NCI-H345 (cell line): ENCODE measurements at regions not wholly inside any gene's neighbourhood (a gene's known extent, or its start where the extent isn't known, plus 50 kb on each side); places are given as distances from the start of the nearest gene placed in this dataset.

Experiments
- DNase-seq: peaks from one replicate; lab custom pipeline; 2025; lab: John Stamatoyannopoulos, UW

GRCh38 chr4:115780268-115780667 is 666.8 kb upstream of the NDST4 start:
- no peak for DNase-seq

- no peak for DNase-seq
These were observed 656.7 kb upstream of the NDST4 start for GRCh38 chr4:115770046-115770543.

GRCh38 chr4:115769396-115769795 is 656.0 kb upstream of the NDST4 start:
- no peak for DNase-seq

- DNase-seq: no peak
These were observed 649.6 kb upstream of the NDST4 start for GRCh38 chr4:115763051-115763450.

GRCh38 chr4:115759231-115759630 is 645.8 kb upstream of the NDST4 start:
- no peak for DNase-seq

- no peak for DNase-seq
These were observed 636.0 kb upstream of the NDST4 start for GRCh38 chr4:115749404-115749803.

GRCh38 chr4:115740806-115741205 is 627.4 kb upstream of the NDST4 start:
- DNase-seq: no peak

GRCh38 chr4:115729739-115730266 is 616.4 kb upstream of the NDST4 start:
- DNase-seq: no peak

- DNase-seq: no peak
These were observed 610.2 kb upstream of the NDST4 start for GRCh38 chr4:115723621-115724020.

- DNase-seq: no peak
These were observed 607.2 kb upstream of the NDST4 start for GRCh38 chr4:115720611-115721010.

GRCh38 chr4:115711575-115711974 is 598.2 kb upstream of the NDST4 start:
- DNase-seq: no peak

- DNase-seq: no peak
These were observed 575.5 kb upstream of the NDST4 start for GRCh38 chr4:115688961-115689360.

GRCh38 chr4:115687052-115687755 is 573.8 kb upstream of the NDST4 start:
- DNase-seq: no peak

- no peak for DNase-seq
These were observed 565.1 kb upstream of the NDST4 start for GRCh38 chr4:115678425-115678941.

- no peak for DNase-seq
These were observed 562.3 kb upstream of the NDST4 start for GRCh38 chr4:115675719-115676118.

- DNase-seq: no peak
These were observed 561.1 kb upstream of the NDST4 start for GRCh38 chr4:115674485-115674884.

- DNase-seq: no peak
These were observed 558.2 kb upstream of the NDST4 start for GRCh38 chr4:115671581-115671980.

- DNase-seq: no peak
These were observed 557.5 kb upstream of the NDST4 start for GRCh38 chr4:115670930-115671329.

- no peak for DNase-seq
These were observed 555.0 kb upstream of the NDST4 start for GRCh38 chr4:115668396-115668795.

- DNase-seq: no peak
These were observed 550.9 kb upstream of the NDST4 start for GRCh38 chr4:115664285-115664684.

GRCh38 chr4:115660465-115660864 is 547.0 kb upstream of the NDST4 start:
- peak; percentile 4 for DNase-seq

- no peak for DNase-seq
These were observed 544.7 kb upstream of the NDST4 start for GRCh38 chr4:115657991-115658650.

- DNase-seq: no peak
These were observed 542.2 kb upstream of the NDST4 start for GRCh38 chr4:115655626-115656025.
